K562 (cell line): ENCODE measurements at regions not wholly inside any gene's neighbourhood (a gene's known extent, or its start where the extent isn't known, plus 50 kb on each side); places are given as distances from the start of the nearest gene placed in this dataset.

ENCODE experiments used
- ATAC-seq: fragments of 200-7000 bp; cut with Tn5 transposase; 3 replicates; pipeline ENCODE4 v1.9.1; 2020; ENCODE audit warnings: moderate library complexity
- BruUV-seq: library from RNA; stranded (reverse); fragments of 400-500 nt; replicated peaks from 2 replicates; lab custom pipeline; 2021; lab: Mats Ljungman, UMichigan
- CTCF ChIA-PET: fragments of 300-600 bp; formaldehyde crosslinking; extraction: SDS; loops from one replicate; lab custom pipeline; 2021; ENCODE audit warnings: low intra/inter-chr PET ratio; lab: Yijun Ruan, JAX
- POLR2A ChIA-PET: fragments of 300-600, 350-650 bp; sonication (Branson Sonifier 250); formaldehyde crosslinking; extraction: SDS; loops from one replicate; lab custom pipeline; 2021; ENCODE audit warnings: antibody characterized with exemption, inconsistent platforms; lab: Yijun Ruan, JAX
- DNase-seq, 4 experiments: peaks; one replicate each; pipeline versions ENCODE4 v3.0.0 to v3.0.0-alpha.2; 2011 to 2018; ENCODE audit warnings: low spot score in 3 of 4, mixed read lengths in 3 of 4; ENCODE audit errors: extremely low read depth in 1 of 4
- FAIRE-seq: peaks from 2 replicates; lab custom pipeline; 2011; peaks lifted over from hg19 to GRCh38; lab: Jason Lieb, UNC
- H2AFZ ChIP-seq: 2 replicates; pipeline ENCODE4 v1.6.0; 2011; ENCODE audit warnings: low read depth, low read length, control low read depth, inconsistent platforms
- H3K27ac ChIP-seq: fragments of 200-600 bp; 3 replicates; pipeline ENCODE4 v1.8.0; 2011; ENCODE audit warnings: low read depth, mild to moderate bottlenecking, control low read depth, inconsistent platforms, low read length, moderate library complexity, mixed read lengths; ENCODE audit errors: extremely low read depth
- H3K27me3 ChIP-seq, 2 experiments: fragments of 300-600 bp in 1 of 2; 2 replicates in 1 of 2; 3 replicates in 1 of 2; pipeline versions ENCODE4 v1.6.0 to v1.8.0; 2011; ENCODE audit warnings: inconsistent platforms in 2 of 2, low read length in 2 of 2, mild to moderate bottlenecking in 1 of 2, mixed read lengths in 1 of 2, moderate library complexity in 1 of 2; ENCODE audit not compliant: control insufficient read depth in 2 of 2, insufficient read depth in 2 of 2
- H3K36me3 ChIP-seq: fragments of 300-600 bp; 3 replicates; pipeline ENCODE4 v1.8.0; 2011; ENCODE audit warnings: mild to moderate bottlenecking, low read length, inconsistent platforms; ENCODE audit not compliant: control insufficient read depth, insufficient read depth
- H3K4me1 ChIP-seq, 2 experiments: fragments of 200-600 bp in 1 of 2; replicated peaks in 1 of 2; 2 replicates in 1 of 2; 3 replicates in 1 of 2; pipeline versions ENCODE4 v1.5.1 to v1.8.0; 2011; ENCODE audit warnings: inconsistent platforms in 2 of 2, low read length in 2 of 2, mild to moderate bottlenecking in 1 of 2, mixed read lengths in 1 of 2, moderate library complexity in 1 of 2; ENCODE audit not compliant: control insufficient read depth in 2 of 2, insufficient read depth in 2 of 2
- H3K4me2 ChIP-seq: 2 replicates; pipeline ENCODE4 v1.6.1; 2011; ENCODE audit warnings: low read length, control low read depth, inconsistent platforms, mixed read lengths; ENCODE audit not compliant: insufficient read depth
- H3K4me3 ChIP-seq: fragments of 200-600 bp; sonication (generic), shearing (Covaris generic); 2 replicates; pipeline ENCODE4 v1.5.1; 2016; ENCODE audit warnings: control low read depth, inconsistent platforms
- H3K79me2 ChIP-seq: fragments of 200-600 bp; 3 replicates; pipeline ENCODE4 v1.8.0; 2011; ENCODE audit warnings: low read length, inconsistent platforms; ENCODE audit not compliant: control insufficient read depth, insufficient read depth
- H3K9ac ChIP-seq, 2 experiments: 2 replicates each; pipeline versions ENCODE4 v1.6.0 to v1.6.1; 2011; ENCODE audit warnings: low read depth in 2 of 2, low read length in 2 of 2, control low read depth in 1 of 2, inconsistent platforms in 1 of 2, mild to moderate bottlenecking in 1 of 2, mixed read lengths in 1 of 2; ENCODE audit not compliant: insufficient read depth in 1 of 2
- H3K9me1 ChIP-seq: one replicate; pipeline ENCODE4 v1.6.0; 2011; ENCODE audit warnings: inconsistent platforms, mild to moderate bottlenecking, low read length, moderate library complexity; ENCODE audit not compliant: control insufficient read depth, insufficient read depth
- H3K9me3 ChIP-seq: replicated peaks from 2 replicates; pipeline ENCODE4 v1.5.1; 2011; ENCODE audit warnings: low read depth, low read length, inconsistent platforms; ENCODE audit not compliant: control insufficient read depth, insufficient read depth
- H4K20me1 ChIP-seq: replicated peaks from 2 replicates; pipeline ENCODE4 v1.6.1; 2011; ENCODE audit warnings: low read length, inconsistent platforms, mixed read lengths; ENCODE audit not compliant: control insufficient read depth, insufficient read depth
- ILF3 ChIP-seq: fragments of 450-650 bp; IDR thresholded peaks from 2 replicates; pipeline ENCODE4 v1.6.1; 2018; ENCODE audit warnings: antibody characterized with exemption, mild to moderate bottlenecking, moderate library complexity, borderline replicate concordance
- KAT8 ChIP-seq: fragments of 450-650 bp; IDR thresholded peaks from 2 replicates; pipeline ENCODE4 v1.6.1; 2016; ENCODE audit warnings: low read depth, mild to moderate bottlenecking
- RBM15 ChIP-seq: fragments of 200-400 bp; formaldehyde crosslinking; IDR thresholded peaks from 2 replicates; pipeline ENCODE4 v1.6.1; 2018; ENCODE audit warnings: mild to moderate bottlenecking, low read length, moderate library complexity; ENCODE audit not compliant: insufficient read depth
- SMARCC2 ChIP-seq: fragments of 450-650 bp; IDR thresholded peaks from 2 replicates; pipeline ENCODE4 v1.6.1; 2017; ENCODE audit warnings: antibody characterized with exemption, moderate library complexity, mild to moderate bottlenecking, low read depth
- TARDBP ChIP-seq: fragments of 450-650 bp; IDR thresholded peaks from 2 replicates; pipeline ENCODE4 v1.6.1; 2016
- ZBTB43 ChIP-seq: sonication (generic); formaldehyde crosslinking; IDR thresholded peaks from 2 replicates; pipeline ENCODE4 v1.8.0; 2023; ENCODE audit warnings: mild to moderate bottlenecking, missing genetic modification reagents
- ZNF668 ChIP-seq: fragments of 250-450 bp; sonication (Bioruptor Pico); IDR thresholded peaks from 2 replicates; pipeline ENCODE4 v1.8.0; 2022; ENCODE audit warnings: mild to moderate bottlenecking, inconsistent platforms
- ZNF699 ChIP-seq: fragments of 250-450 bp; sonication (Bioruptor Pico); IDR thresholded peaks from 2 replicates; pipeline ENCODE4 v1.8.0; 2021; ENCODE audit warnings: mild to moderate bottlenecking, moderate library complexity; ENCODE audit not compliant: insufficient replicate concordance
- WGBS: fragments of 100-300 bp; shearing (Covaris generic); methylation state at CpG from one replicate; pipeline ENCODE4 v1.1.6; 2016; ENCODE audit warnings: low coverage, mixed read lengths; ENCODE audit not compliant: insufficient coverage; ENCODE audit errors: missing lambda C conversion rate; 5-methylcytosine and 5-hydroxymethylcytosine counted together
- in situ Hi-C: fragments of 300-500 bp; cut with MboI; formaldehyde crosslinking; loops from 4 replicates; pipeline ENCODE4 v1.15.0; 2018; ENCODE audit warnings: inconsistent platforms, mixed read lengths
- intact Hi-C: fragments of 100-400 bp; cut with micrococcal nuclease; formaldehyde crosslinking; loops from 2 replicates; pipeline ENCODE4 v1.14.2; 2022

DNA sequence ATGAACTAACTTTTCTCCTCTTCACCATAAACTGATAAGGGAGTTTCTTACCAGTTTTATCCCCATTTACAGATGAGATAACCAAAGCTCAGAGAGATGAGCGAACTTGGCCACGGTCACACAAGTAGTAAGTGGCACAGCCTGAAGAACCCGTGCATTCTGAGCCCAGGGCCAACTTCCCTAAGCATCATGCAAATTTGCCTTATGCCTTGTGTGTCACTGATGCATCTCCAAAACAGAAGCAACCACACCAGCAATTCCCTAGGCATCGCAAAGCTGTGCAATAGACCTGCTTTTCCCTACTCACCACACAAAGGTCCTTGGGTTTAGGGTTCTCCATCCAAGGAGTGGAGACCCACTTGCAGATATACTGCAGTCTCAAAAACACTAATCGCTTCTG lies 304.5 kb upstream of the KAZN start:
- Histone ChIP-seq H3K79me2 (no peaks in the 10 kb centered on the region), H3K4me1 (no peaks in the 10 kb centered on the region), H3K36me3 (no peaks in the 10 kb centered on the region), H3K9me3 (no peaks in the 10 kb centered on the region), H3K4me2 (no peak overlapping the region), H4K20me1 (no peaks in the 10 kb centered on the region), H3K27me3 (peaks cover 8 to 34% of the 10 kb centered on the region in 2 experiments; a peak in 4 of 5 replicates), H3K27ac (no peak overlapping the region), H3K4me3 (no peak overlapping the region), H3K9ac (no peak overlapping the region), H3K9me1 (no peaks in the 10 kb centered on the region), H2AFZ (no peak overlapping the region)
- no TSS peak for BruUV-seq
- DNase-seq (no peak), ATAC-seq (no peak), FAIRE-seq (no peak)
- WGBS: 1% methylated on average over 5 of the region's 5 CpGs
- intact Hi-C loops (no loop called here), in situ Hi-C loops (no loop called here)
- no peak for TF ChIP-seq ZNF668
- TF ChIP-seq KAT8: no peak
- no peak for TF ChIP-seq ILF3
- no peak for TF ChIP-seq SMARCC2
- no peak for TF ChIP-seq TARDBP
- no peak for TF ChIP-seq RBM15
- no peak for TF ChIP-seq ZBTB43 (CRISPR knock-in tag)
- TF ChIP-seq ZNF699 (CRISPR knock-in tag): no peak
- CTCF ChIA-PET: no interaction called here
- POLR2A ChIA-PET: interaction anchor here (0.6 to 0.7 kb wide), 2 partner anchors 17 to 52 kb away, joined by 3 to 4 read pairs; no protein-coding TSS in a partner anchor
